GM21526 (cell line): ENCODE measurements at regions not wholly inside any gene's neighbourhood (a gene's known extent, or its start where the extent isn't known, plus 50 kb on each side); places are given as distances from the start of the nearest gene placed in this dataset.
"Not testable (repeated sequence)": the region's sequence is repeated elsewhere in the genome, so short reads cannot be mapped to it uniquely, and the experiment has no call there.

Source experiments
- ATAC-seq: cut with Tn5 transposase; IDR thresholded peaks from one replicate; pipeline ENCODE4 v1.9.1; 2021; ENCODE audit warnings: moderate library complexity; ENCODE audit not compliant: unreplicated experiment, low FRiP score

- ATAC-seq, result no peak
These were observed 677.1 kb downstream of the DTWD2 start for GRCh38 chr5:118311103-118311819.

DNA sequence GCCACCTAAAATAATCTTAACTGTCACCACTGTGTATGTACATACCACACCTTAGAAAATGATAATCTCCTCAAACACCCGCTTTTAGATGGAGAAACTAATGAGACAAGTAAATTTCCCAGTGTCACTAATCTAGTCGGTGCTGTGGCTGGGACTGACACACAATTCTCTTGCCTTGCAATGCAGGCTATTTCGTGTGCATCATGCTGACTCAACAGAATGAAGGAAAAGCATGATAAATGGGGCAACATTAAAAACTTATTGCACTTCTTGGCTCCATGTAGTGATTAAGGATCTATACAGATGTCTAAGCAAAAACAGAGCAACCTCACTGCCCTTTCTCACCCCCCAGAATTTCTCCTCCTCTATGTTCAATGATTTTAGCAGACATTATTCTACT lies 677.9 kb downstream of the DTWD2 start:
- no peak for ATAC-seq

DNA sequence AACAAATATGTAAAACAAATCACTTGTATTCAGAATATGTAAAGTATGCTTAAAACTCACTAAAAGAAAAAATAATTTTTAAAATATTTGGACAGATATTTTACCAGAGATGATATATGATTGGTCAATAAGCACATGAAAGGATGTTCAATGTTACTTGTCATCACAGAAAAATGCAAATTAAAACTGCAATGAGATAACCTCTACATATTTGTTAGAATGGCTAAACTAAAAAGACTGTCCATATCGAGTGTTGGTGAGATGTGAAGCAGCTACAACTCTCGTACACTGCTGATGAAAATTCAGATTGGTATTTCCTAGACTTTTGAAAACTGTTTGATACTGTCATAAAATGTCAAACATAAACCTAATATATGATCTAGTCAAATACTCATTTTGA lies 685.1 kb downstream of the DTWD2 start:
- ATAC-seq, result no peak

- ATAC-seq, result no peak
These were observed 685.6 kb downstream of the DTWD2 start for GRCh38 chr5:118302786-118303185.

GRCh38 chr5:118301696-118302095 lies 686.7 kb downstream of the DTWD2 start:
- no peak for ATAC-seq

- no peak for ATAC-seq
These were observed 693.3 kb downstream of the DTWD2 start for GRCh38 chr5:118295045-118295444.

DNA sequence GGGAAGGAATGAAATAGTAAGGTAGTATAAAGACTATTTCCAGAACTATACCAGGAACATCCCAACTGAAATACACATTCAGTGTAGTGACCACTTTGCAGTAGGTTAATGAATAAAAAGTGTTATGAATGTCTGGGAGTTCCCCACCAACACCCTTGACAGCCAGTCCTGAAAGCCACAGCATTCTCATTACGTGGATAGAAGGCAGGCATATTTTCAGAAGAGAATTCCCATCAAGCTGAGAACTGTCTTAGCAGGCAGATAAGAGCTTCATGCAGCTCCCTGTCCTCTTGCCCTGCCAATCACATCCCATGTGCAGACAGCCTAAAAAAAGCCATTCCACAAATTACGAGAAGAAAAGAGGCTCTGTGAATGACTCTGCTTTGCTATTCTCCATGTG lies 695.0 kb downstream of the DTWD2 start:
- ATAC-seq, result no peak

DNA sequence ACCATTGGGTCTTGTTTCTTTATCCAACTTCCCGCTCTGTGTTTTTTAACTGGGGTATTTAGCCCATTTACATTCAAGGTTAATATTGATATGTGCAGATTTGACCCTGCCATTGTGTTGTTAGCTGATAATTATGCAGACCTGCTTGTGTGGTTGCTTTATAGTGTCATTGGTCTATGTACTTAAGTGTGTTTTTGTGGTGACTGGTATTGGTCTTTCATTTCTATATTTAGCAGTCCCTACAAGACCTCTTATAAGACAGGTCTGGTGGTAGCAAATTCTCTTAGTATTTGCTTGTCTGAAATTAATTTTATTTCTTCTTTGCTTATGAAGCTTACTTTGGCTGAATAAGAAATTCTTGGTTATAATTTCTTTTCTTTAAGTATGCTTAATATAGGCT lies 698.1 kb downstream of the DTWD2 start:
- no peak for ATAC-seq

GRCh38 chr5:118284230-118284629 lies 704.1 kb downstream of the DTWD2 start:
- ATAC-seq, result not testable (repeated sequence)

GRCh38 chr5:118282480-118283038 lies 705.8 kb downstream of the DTWD2 start:
- not testable (repeated sequence) for ATAC-seq

DNA sequence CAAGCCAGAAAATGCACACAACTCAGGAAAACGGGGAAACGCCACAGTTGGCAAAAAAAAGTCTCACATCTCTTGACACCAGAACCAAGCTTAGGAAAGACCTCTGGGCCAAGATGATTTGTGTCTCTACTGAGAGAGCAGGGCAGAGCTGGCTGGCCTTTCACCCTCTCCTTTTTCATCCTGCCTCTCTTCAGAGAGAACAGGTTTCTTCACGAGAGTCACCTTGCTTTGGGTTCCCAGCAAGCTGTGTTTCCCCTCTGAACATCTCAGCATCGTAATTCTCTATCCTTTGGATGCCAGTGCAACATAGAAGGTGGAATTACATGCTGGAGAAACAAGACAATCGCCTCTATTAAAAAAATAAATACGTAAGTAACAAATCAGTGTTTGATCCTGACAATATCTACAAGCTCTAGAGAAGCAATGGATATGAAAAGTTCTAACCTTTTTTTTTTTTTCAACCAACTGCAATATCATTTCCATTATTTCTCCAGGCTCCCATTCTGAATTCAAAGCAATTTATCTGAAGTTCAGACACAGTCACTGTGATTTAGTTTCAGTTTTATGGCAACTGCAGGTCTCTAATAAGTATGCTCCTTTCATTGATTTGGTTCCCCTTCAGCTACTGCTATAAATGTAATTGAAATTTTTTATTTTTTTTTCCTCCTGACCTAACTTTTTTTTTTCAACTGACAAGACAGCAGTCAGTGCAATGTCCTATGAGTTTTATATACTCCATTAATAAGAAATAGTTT lies 708.6 kb downstream of the DTWD2 start:
- no peak for ATAC-seq

GRCh38 chr5:118270526-118270925 lies 717.8 kb downstream of the DTWD2 start:
- no peak for ATAC-seq

- ATAC-seq, result no peak
These were observed 730.1 kb downstream of the DTWD2 start for GRCh38 chr5:118258223-118258622.

- ATAC-seq, result no peak
These were observed 731.3 kb downstream of the DTWD2 start for GRCh38 chr5:118257066-118257465.

- no peak for ATAC-seq
These were observed 734.9 kb downstream of the DTWD2 start for GRCh38 chr5:118253225-118254061.

DNA sequence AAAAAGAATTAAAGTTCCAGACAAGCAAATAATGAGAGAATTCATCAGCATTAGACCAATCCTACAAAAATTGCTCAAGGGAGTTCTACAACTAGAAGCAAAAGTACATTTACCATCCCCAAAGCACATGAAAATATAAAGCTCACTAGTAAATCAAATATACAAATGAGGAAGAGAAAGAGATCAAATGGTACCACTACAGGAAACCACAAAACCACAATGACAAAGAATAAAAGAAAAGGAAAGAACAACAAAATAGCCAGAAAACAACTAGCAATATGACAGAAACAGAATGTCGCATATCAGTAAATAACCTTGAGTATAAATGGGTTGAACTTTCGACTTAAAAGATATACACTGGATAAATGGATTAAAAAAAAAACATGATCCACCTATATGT lies 739.0 kb downstream of the DTWD2 start:
- peak; percentile 92 for ATAC-seq

DNA sequence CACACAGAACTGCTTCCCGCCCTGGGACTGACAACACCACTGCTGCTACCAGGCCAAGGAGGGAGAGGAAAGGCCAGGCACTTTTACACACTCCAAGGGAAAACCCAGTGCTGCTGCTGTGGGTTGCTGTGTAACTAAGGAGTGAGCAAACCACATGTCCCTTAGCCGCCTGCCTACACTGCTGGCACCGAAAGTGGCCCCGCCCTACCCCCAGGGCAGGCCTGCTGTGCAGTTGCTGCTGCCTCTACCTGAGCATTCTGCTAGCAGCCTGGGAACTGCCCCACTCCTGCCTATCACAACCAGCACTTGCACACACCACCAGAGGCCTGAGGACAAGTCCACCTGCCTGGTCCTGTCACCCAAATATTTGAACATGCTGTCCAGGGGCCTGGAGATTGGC lies 740.9 kb downstream of the DTWD2 start:
- no peak for ATAC-seq

GRCh38 chr5:118243613-118244012 lies 744.7 kb downstream of the DTWD2 start:
- no peak for ATAC-seq

- no peak for ATAC-seq
These were observed 745.3 kb downstream of the DTWD2 start for GRCh38 chr5:118243068-118243467.

GRCh38 chr5:118236108-118236849 lies 752.1 kb downstream of the DTWD2 start:
- peak; percentile 90 for ATAC-seq
